SU-DHL-6 (cell line): ENCODE measurements at regions not wholly inside any gene's neighbourhood (a gene's known extent, or its start where the extent isn't known, plus 50 kb on each side); places are given as distances from the start of the nearest gene placed in this dataset.

Experiments
- H2AFZ ChIP-seq: fragments of 200-600 bp; sonication (generic); 2 replicates; pipeline ENCODE4 v1.6.1; 2014; ENCODE audit warnings: low read depth, mild to moderate bottlenecking, moderate library complexity, mixed read lengths, antibody characterized with exemption, low read length; ENCODE audit not compliant: severe bottlenecking
- H3F3A ChIP-seq: fragments of 200-600 bp; shearing (Covaris generic); 2 replicates; pipeline ENCODE4 v1.6.0; 2016; ENCODE audit warnings: antibody characterized with exemption, mild to moderate bottlenecking; ENCODE audit not compliant: insufficient read depth
- H3K27ac ChIP-seq: fragments of 200-600 bp; sonication (generic); 2 replicates; pipeline ENCODE4 v1.5.1; 2016; ENCODE audit warnings: low read depth, mild to moderate bottlenecking, low read length, moderate library complexity, mixed read lengths
- H3K27me3 ChIP-seq: fragments of 200-600 bp; sonication (generic), shearing (Covaris generic); 2 replicates; pipeline ENCODE4 v1.6.0; 2014; ENCODE audit warnings: mild to moderate bottlenecking, low read length
- H3K36me3 ChIP-seq: fragments of 200-600 bp; sonication (generic); 2 replicates; pipeline ENCODE4 v1.6.1; 2014; ENCODE audit warnings: mild to moderate bottlenecking, low read length, mixed read lengths
- H3K4me2 ChIP-seq: fragments of 300-600, 200-600 bp; shearing (Covaris generic), sonication (generic); 2 replicates; pipeline ENCODE4 v1.6.0; 2014; ENCODE audit warnings: low read length, low read depth, mild to moderate bottlenecking; ENCODE audit not compliant: poor library complexity, severe bottlenecking
- H3K4me3 ChIP-seq: fragments of 200-600 bp; sonication (generic); 2 replicates; pipeline ENCODE4 v1.5.1; 2014; ENCODE audit warnings: antibody characterized with exemption, low read length, mild to moderate bottlenecking, mixed read lengths; ENCODE audit not compliant: insufficient read depth, poor library complexity, severe bottlenecking
- H3K79me2 ChIP-seq: fragments of 200-600 bp; sonication (generic); 2 replicates; pipeline ENCODE4 v1.6.1; 2014; ENCODE audit warnings: mild to moderate bottlenecking, low read length, moderate library complexity; ENCODE audit not compliant: insufficient read depth
- H3K9ac ChIP-seq: fragments of 200-600 bp; sonication (generic); 2 replicates; pipeline ENCODE4 v1.7.0; 2014; ENCODE audit warnings: mild to moderate bottlenecking, low read length
- H3K9me2 ChIP-seq: fragments of 200-600 bp; sonication (generic); replicated peaks from 2 replicates; pipeline ENCODE4 v1.6.1; 2014; ENCODE audit warnings: low read length; ENCODE audit not compliant: insufficient read depth
- H3K9me3 ChIP-seq: fragments of 200-600 bp; sonication (generic); 2 replicates; pipeline ENCODE4 v1.6.1; 2014; ENCODE audit warnings: low read length, mixed read lengths; ENCODE audit not compliant: insufficient read depth
- H4K20me1 ChIP-seq: fragments of 200-600 bp; sonication (generic); 2 replicates; pipeline ENCODE4 v1.6.1; 2014; ENCODE audit warnings: low read depth, mild to moderate bottlenecking, antibody characterized with exemption, low read length, moderate library complexity, mixed read lengths
- EZH2phosphoT487 ChIP-seq: fragments of 200-600 bp; sonication (generic), shearing (Covaris generic); conservative IDR thresholded peaks from 2 replicates; pipeline ENCODE4 v1.6.1; 2018; ENCODE audit warnings: mild to moderate bottlenecking, antibody characterized with exemption, low read length, moderate library complexity, mixed read lengths
- TF ChIP-seq, protein P1 (sequence below): fragments of 200-600 bp; sonication (generic); IDR thresholded peaks from one replicate; pipeline ENCODE4 v1.5.1; 2017; ENCODE audit warnings: antibody characterized with exemption, mild to moderate bottlenecking, low read length, moderate library complexity; ENCODE audit not compliant: insufficient read depth, poor library complexity, severe bottlenecking

GRCh38 chr1:234689236-234689635 lies 79.3 kb upstream of the IRF2BP2 start:
- no peak overlapping the region for H3K27ac ChIP-seq
- H3K9ac ChIP-seq: no peak overlapping the region
- no peaks in the 10 kb centered on the region for H3F3A ChIP-seq
- H3K4me2 ChIP-seq: no peak overlapping the region
- no peaks in the 10 kb centered on the region for H3K9me2 ChIP-seq
- H3K27me3 ChIP-seq: no peaks in the 10 kb centered on the region
- H4K20me1 ChIP-seq: no peaks in the 10 kb centered on the region
- TF ChIP-seq, protein P1, sequence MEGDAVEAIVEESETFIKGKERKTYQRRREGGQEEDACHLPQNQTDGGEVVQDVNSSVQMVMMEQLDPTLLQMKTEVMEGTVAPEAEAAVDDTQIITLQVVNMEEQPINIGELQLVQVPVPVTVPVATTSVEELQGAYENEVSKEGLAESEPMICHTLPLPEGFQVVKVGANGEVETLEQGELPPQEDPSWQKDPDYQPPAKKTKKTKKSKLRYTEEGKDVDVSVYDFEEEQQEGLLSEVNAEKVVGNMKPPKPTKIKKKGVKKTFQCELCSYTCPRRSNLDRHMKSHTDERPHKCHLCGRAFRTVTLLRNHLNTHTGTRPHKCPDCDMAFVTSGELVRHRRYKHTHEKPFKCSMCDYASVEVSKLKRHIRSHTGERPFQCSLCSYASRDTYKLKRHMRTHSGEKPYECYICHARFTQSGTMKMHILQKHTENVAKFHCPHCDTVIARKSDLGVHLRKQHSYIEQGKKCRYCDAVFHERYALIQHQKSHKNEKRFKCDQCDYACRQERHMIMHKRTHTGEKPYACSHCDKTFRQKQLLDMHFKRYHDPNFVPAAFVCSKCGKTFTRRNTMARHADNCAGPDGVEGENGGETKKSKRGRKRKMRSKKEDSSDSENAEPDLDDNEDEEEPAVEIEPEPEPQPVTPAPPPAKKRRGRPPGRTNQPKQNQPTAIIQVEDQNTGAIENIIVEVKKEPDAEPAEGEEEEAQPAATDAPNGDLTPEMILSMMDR: no peak
- TF ChIP-seq EZH2phosphoT487: no peak
- H3K79me2 ChIP-seq: no peaks in the 10 kb centered on the region
- no peak overlapping the region for H3K4me3 ChIP-seq
- H2AFZ ChIP-seq: no peak overlapping the region
- H3K36me3 ChIP-seq: no peaks in the 10 kb centered on the region
- no peaks in the 10 kb centered on the region for H3K9me3 ChIP-seq

- Histone ChIP-seq H4K20me1 (no peaks in the 10 kb centered on the region), H3K4me2 (no peak overlapping the region), H3K4me3 (no peak overlapping the region), H3F3A (no peaks in the 10 kb centered on the region), H3K36me3 (no peaks in the 10 kb centered on the region), H3K9ac (no peak overlapping the region), H3K27ac (no peak overlapping the region), H3K9me2 (no peaks in the 10 kb centered on the region), H3K27me3 (no peaks in the 10 kb centered on the region), H3K79me2 (no peaks in the 10 kb centered on the region), H2AFZ (no peak overlapping the region), H3K9me3 (no peaks in the 10 kb centered on the region)
- TF ChIP-seq, protein P1: no peak
- no peak for TF ChIP-seq EZH2phosphoT487
Observed at GRCh38 chr1:234687011-234687410, 77.0 kb upstream of the IRF2BP2 start.

DNA sequence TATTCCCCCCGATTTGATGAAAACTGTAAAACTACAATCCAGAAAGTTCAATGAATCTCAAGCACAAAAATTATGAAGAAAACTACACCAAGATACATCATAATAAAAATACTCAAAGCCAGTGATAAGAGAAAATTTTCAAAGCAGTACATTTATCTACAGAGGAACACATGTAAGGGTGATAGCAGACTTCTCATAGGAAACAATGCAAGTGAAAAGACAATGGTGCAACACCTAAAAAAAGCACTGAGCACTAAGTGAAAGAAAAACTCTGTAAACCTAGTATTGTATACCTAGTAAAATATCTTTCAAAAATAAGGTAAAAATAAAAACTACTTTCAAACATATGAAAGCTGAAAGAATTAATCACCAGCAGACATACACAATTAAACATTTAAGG lies 76.1 kb upstream of the IRF2BP2 start:
- Histone ChIP-seq H3K27ac (no peak overlapping the region), H3K9me3 (no peaks in the 10 kb centered on the region), H4K20me1 (no peaks in the 10 kb centered on the region), H3K9ac (no peak overlapping the region), H2AFZ (no peak overlapping the region), H3K9me2 (no peaks in the 10 kb centered on the region), H3K27me3 (no peaks in the 10 kb centered on the region), H3K79me2 (no peaks in the 10 kb centered on the region), H3K4me3 (no peak overlapping the region), H3K4me2 (no peak overlapping the region), H3F3A (no peaks in the 10 kb centered on the region), H3K36me3 (no peaks in the 10 kb centered on the region)
- TF ChIP-seq, protein P1: no peak
- TF ChIP-seq EZH2phosphoT487: no peak

DNA sequence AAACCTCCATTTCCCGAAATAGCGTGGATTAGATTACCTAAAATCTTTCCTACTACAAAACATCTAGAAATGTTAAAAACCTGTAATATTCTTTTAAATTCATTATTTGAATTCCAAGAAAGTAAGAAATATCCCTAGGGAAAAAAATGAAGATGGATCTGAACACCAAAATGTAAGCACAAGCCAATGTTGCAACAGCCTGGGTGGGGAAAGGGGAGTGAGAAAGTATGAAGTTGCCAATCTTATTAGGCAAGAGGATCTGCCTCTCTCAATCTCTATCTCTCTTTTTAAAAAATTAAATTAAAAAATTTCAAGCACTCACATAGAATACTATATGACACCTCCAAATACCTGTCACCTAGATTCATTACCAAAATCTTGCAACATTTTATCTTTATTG lies 74.9 kb upstream of the IRF2BP2 start:
- Histone ChIP-seq H3K9me3 (no peaks in the 10 kb centered on the region), H3K9ac (no peak overlapping the region), H4K20me1 (no peaks in the 10 kb centered on the region), H3K4me2 (no peak overlapping the region), H3F3A (no peaks in the 10 kb centered on the region), H3K27me3 (no peaks in the 10 kb centered on the region), H3K27ac (no peak overlapping the region), H3K36me3 (no peaks in the 10 kb centered on the region), H2AFZ (no peak overlapping the region), H3K4me3 (no peak overlapping the region), H3K79me2 (no peaks in the 10 kb centered on the region), H3K9me2 (no peaks in the 10 kb centered on the region)
- TF ChIP-seq, protein P1: no peak
- no peak for TF ChIP-seq EZH2phosphoT487
